NCI-H2171 treated with DMSO at 0.1 percent for 48 hours (cell line): ENCODE measurements at regions not wholly inside any gene's neighbourhood (a gene's known extent, or its start where the extent isn't known, plus 50 kb on each side); places are given as distances from the start of the nearest gene placed in this dataset.
"Not testable (repeated sequence)": the region's sequence is repeated elsewhere in the genome, so short reads cannot be mapped to it uniquely, and the experiment has no call there.

Source experiments
- DNase-seq: peaks from one replicate; lab custom pipeline; 2025; lab: John Stamatoyannopoulos, UW

DNA sequence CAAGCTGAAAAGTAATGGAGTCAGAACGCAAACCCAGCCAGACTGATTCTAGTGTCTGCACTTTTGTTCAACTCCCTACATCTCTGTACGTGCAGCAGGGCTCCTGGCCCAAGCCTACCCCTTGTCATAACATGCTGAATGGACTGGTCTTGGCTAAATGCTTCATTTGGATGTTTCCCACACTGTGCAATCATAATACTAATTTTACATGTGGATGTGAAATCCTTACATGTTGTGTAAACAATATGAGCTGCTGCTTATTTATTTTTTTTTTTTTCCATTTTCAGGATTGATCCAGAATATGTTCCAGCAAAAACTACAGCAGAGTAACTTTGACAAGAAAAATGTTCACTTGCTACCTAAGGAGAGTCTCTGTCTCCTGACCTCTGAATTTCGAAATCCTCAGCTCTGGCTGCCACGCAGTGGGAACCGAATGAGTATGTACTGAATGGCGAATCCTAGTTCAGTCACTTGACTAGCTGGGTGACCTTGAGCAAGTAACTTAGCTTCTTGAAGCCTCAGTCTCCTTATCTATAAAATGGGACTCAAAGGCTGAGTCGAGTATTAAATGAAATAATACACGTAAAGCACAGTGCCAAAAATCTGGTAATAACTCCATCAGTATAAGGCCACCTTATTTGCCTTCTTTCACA lies 133.4 kb downstream of the EHF start:
- DNase-seq, result no peak

DNA sequence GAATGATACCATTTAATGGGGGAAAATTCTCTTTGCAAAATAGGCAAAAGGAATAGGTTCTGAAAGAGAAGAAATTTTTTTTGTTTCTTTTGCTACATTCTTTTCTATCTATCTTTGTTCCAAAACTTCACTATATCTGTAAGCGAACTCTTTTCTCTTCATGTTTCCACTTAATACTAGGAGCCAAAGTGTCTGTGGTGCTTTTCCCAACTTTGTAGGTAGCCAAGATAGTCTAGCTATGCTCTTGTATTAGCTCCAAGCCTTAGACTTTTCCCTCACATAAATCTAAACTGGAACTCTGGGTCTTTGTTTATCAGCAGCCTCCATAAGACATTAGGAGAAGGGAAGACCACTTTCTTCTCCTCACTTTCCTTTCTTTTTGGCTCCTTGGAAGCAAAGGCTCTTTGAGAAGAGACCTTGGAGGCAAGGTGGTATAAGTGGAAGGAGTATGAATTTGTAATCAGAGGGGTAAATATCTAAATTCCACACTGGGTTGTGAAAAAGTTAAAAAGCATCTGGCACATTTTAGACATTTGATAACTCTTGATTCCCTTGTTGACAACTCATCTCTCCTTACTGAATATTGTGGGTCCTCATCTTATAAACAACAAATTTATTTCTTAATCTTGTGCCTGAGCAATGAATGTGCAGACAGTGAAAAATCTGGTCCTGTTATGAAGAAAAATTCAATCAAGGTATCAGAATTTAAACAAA lies 130.0 kb downstream of the EHF start:
- no peak for DNase-seq

DNA sequence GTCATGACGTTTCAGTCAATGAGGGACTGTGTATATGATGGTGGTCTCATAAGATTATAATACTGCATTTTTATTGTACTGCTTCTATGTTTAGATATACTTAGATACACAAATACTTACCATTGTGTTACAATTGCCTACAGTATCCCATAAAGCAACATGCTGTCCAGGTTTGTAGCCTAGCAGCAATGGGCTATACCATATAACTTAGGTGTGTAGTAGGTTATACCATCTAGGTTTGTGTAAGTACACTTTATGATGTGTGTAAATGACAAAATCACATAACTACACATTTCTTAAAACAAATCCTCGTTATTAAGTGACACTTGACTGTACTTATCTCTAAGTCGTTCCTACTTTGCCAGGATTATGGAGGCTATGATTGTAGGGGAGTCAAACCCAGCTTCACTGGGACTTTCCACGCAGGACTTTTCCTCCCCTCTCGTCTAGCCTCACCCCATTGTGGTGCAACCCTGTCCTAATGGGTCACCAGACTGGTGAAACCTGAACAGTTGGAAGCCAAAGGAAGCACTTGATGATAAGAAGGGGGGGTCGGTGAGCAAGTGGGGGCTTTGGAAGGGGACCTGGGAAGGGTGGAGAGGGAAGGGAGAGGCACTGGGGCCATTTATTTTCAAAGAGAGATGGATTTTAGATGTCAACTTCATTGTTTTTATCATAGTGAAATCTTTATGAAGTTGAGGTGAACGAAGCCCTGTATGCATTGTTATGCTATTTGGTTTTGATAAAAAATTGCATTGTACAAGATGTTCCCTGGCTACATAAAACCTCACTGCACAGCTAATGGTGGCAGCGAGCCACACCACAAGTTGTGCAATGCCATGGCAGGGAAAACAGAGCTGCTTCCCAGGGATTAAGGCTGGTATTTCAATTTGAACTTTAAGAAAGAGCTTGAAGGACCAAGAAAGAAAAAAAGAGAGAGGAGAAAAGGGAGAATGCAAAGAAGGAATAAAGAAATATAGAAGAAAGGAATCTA lies 129.1 kb downstream of the EHF start:
- DNase-seq, result no peak

DNA sequence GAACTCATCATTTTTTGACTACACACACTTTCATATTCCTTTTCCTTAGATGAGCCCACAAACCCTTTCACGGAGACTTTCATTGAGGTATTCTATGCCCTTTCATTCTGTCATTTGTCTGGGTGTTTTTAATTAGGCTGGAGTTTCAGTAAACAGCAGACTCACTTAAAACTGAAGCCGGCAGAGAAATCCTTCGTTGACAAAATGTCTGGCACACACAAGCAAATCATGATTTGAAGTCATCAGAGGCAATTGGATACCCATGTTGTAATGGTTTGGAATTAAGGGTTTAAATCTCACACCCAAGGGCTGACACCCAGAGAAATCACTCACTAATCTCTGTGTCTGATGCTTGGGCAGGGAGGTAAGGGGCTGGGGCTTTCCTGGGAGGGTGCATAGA lies 127.1 kb downstream of the EHF start:
- DNase-seq, result no peak

GRCh38 chr11:34747251-34747650 lies 126.4 kb downstream of the EHF start:
- DNase-seq, result no peak

GRCh38 chr11:34745195-34745594 lies 124.3 kb downstream of the EHF start:
- DNase-seq, result no peak

- no peak for DNase-seq
Observed at GRCh38 chr11:34744511-34744910, 123.6 kb downstream of the EHF start.

DNA sequence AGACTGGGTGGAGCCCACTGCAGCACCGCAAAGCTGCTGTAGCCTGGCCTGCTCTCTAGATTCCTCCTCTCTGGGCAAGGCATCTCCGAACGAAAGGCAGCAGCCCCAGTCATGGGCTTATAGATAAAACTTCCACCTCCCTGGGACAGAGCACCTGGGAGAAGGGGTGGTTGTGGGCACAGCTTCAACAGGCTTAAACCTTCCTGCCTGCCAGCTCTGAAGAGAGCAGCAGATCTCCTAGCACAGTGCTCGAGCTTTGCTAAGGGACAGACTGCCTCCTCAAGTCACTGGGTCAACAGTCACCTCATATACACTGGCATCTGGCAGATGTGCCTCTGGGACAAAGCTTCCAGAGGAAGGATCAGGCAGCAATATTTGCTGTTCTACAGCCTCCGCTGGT lies 117.3 kb downstream of the EHF start:
- DNase-seq, result no peak

DNA sequence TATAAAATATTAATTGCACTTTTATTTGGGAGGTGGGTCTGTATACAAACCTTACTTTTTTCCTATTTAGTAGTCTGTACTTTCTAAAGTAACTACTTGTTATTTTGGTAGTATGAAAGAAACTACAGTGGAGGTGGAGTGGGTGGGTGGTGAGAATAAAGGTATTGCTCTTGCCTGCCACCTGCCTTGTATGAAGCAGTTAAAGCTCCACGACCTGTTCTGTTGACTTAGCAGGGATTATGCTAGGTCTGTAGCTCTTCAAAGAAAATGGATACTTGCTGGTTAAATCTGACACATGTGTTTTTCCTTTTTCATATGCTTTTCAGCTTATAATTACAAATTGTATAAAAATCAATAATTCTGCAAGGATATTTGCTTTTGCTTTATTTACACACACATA lies 111.9 kb downstream of the EHF start:
- DNase-seq, result no peak

GRCh38 chr11:34731603-34732002 lies 110.7 kb downstream of the EHF start:
- no peak for DNase-seq

- no peak for DNase-seq
Observed at GRCh38 chr11:34730544-34731295, 109.8 kb downstream of the EHF start.

- DNase-seq, result no peak
Observed at GRCh38 chr11:34728609-34729008, 107.7 kb downstream of the EHF start.

DNA sequence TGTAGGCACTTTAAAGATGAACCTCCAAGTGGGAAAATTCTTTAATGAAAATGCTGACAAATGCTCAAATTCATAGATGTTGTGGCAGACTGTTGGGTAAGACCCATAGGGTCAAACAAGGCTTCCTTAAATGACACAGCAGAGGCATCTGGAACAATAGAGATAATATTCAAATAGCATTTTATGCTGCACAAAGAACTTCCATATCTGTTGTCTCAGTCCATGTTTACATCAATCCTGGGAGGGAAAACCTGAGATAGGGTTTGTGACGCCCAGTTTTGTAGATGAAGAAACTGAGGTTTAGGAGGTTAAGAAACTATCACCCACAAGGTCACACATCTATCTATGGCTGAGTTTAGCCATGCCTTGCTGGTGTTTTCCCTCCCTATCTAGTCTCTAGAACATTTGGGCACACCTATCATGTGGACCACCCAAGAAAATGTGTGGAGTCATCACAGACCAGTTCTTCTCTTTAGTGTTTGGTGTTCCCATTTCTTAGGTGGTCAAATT lies 106.4 kb downstream of the EHF start:
- DNase-seq, result no peak

DNA sequence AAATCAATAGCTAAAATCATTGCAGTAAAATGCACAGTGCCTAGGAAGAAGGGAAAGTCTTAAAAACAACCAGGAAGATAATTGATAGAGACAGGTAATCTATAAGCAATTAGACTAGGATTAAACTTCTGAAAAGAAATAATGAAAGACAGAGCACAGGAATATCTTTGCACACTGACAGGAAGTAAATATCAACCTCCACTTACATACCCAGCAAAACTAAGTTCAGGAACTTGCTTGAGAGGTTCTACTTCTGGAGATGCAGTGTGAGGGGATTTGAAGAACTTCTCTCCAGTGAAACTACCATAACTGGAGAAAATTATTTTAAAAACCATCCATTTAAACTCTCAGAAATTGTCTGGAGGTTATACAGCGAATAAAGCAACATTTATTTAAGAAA lies 104.1 kb downstream of the EHF start:
- no peak for DNase-seq

- no peak for DNase-seq
Observed at GRCh38 chr11:34721646-34722045, 100.8 kb downstream of the EHF start.

DNA sequence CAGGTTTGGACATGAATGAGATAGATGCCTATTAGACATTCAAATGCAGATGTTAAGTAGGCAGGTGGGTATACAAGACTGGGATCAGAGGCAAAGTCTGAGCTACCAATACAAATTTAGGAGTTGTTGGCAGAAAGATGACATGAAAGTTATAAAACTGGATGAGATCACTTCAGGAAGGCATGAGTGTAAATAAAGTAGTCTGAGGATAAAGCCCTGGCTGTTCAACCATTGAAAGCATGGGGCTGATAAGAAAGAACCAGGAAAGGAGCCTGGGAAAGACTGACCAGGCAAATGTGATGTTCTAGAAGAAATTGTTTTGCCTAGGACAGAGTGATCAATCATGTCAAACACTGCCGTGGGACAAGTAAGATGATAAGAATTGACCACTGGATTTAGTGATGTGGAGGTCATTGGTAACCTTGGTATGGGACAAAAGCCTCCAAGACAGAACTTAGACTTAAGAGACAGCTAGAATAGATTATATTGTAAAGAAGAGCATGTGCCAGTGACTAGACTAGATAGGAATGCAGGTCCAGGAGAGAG lies 98.5 kb downstream of the EHF start:
- DNase-seq, result no peak

DNA sequence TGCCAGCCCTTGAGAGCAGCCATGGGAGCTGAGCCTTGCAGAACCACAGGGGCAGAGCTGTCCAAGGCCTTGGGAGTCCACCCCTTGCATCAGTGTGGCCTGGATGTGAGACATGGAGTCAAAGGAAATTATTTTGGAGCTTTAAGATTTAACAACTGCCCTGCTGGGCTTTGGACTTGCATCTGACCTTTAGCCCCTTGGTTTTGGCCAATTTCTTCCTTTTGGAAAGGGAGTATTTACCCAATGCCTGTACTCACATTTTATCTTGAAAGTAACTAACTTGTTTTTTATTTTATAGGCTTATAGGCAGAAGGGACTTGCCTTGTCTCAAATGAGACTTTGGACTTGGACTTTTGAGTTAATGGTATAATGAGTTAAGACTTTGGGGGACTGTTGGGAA lies 92.7 kb downstream of the EHF start:
- not testable (repeated sequence) for DNase-seq
